NCI-H2029 treated with DMSO at 0.1 percent for 48 hours (cell line): ENCODE measurements at regions not wholly inside any gene's neighbourhood (a gene's known extent, or its start where the extent isn't known, plus 50 kb on each side); places are given as distances from the start of the nearest gene placed in this dataset.

Experiments
- DNase-seq: peaks from one replicate; lab custom pipeline; 2025; lab: John Stamatoyannopoulos, UW

DNA sequence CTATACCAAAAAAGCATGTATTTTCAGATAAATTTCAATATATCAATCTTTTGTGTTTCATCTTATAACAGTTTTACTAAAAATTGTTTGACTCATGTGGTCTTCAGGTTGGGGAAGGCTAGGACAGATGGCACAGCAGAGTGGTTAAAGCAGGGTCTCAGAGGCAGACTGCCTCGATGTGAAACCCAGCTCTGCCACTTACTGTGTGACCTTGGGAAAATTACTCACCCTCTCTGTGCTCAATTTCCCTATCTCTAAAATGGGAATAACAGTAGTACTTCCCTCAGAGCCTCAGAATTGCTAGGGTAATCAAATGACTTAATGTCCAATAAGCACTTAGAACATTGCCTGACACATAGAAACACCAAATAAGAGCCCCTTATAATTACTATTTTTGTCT, 262.1 kb upstream of the FMN2 start:
- DNase-seq, result no peak

DNA sequence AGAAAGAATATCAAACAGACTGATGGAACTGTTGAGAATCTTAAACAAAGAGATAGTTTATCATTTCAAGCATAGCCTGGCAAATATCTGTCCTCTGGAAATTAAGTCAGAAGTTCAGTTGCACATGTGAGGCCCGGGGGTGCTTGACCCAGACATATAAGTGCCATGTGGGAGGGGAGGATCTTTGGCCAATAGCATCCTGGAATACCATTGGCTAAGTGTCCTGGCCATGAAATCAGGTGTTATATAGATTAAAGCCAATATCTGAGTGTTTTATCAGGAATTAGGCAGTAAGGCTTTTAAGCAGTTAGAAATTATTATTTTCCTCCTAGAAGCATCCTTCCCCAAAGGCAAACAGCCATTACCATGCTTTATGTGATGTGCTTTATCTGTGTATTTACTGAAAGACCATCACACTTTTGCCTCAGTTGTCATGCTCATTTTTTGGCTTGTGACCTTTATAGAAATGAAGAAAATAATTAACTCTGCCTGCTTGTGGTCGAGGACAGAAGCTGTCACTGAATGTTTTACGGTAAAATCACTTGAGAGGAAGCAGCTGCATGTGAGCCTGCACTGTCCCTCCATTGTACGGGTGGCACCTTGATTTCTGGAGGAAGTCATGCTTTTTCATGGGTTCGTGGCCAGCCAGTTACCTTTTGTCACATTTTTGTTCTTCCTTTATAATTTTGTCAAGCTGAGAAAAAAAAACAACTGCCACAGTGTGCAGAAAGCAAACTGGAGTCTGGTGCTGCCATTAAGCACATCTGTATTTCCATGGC, 259.9 kb upstream of the FMN2 start:
- DNase-seq, result no peak

DNA sequence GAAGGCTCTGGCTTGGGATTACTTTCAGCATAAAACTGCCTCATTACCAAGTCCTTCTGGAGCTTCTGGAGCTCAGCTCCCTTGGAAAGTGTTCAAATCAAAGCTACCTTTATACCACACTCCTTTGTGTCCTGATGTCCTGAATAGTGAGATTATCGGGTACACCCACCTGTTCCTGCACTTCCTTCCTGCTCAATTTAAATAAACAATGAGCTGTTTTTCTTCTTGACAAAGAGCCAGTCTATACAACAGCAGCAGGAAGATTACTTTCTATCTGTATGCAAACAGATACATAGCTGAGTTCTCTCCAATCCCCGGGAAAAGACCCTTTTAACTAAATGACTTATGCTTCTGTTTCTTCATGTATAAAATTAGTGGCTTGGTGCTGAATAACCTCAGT, 258.0 kb upstream of the FMN2 start:
- DNase-seq, result no peak

DNA sequence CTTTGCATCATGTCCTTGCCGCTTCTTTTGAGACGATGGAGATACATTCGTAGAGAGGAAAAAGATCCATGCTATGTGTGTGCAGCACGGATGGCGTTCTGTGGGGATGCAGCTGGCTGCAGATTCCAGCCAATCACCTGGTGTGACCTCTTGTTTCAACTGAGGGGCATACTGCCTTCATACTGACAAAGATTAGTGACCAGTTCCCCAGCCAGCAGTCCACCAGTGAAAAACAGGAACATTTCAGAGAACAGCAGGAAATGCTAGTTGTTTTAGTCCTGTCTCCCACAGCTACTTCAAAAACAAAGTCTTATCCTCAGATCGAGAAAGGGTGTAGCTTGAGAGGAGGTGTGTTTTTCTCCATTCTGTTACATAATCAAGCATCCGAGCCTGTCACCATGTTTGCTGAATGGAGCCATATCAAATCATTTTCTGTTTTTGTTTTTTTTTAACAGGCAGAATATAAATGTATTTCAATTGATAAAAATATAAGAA, 255.7 kb upstream of the FMN2 start:
- DNase-seq, result no peak

DNA sequence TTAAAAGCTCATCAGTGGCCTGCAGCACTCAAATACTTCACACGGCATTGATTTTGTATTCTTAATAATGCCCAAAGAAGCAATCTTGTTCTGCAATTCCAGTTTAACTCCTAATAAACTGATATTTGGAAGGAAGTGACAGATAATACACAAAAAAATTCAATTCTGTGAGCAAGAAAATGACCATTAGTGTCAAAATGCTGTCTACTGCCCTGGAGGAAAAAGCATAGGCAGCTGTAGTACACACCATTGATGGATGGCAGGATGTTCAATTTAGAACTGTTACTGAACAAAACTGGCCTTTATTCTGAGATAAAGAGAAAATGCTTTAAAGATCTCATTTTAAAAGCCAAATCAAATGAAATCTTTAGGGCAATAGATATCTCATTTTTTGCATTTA, 251.3 kb upstream of the FMN2 start:
- no peak for DNase-seq

DNA sequence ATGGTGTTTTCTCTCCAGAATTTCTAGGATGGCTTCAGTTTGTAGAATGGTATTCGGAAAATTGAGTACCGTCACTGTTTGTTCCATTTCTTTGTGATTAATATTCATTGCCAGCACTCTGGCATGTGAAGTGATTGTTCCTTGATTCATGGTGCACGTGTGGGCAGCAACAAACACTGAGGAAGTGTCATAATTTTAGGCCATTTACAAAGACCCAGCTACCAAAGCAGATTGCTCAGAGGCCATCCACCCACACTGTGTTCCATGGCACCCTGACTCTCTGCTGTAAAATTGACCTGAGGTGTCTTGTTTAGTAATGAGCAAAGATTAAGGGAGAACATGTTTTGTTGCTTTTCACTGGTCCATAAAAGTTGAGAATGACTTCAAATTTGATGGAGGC, 250.9 kb upstream of the FMN2 start:
- no peak for DNase-seq

DNA sequence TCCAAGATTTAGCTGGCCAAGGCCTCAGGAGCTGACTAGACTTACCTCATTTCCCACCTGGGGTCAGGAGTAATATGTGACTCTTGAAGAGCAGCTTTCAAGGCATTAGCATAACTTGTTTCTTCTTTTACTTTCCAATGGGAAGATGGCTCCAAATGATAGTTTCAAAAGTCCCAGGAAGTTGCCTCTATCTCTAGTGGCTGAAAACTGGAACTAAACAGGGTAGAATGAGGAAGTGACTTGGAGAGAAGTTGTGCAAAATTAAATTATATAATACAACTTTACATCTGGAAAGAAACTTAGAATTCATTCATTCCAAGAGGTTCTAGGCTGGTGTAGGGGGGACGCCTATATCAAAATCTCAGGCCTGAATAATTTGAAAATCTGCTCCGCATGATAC, 250.1 kb upstream of the FMN2 start:
- no peak for DNase-seq

DNA sequence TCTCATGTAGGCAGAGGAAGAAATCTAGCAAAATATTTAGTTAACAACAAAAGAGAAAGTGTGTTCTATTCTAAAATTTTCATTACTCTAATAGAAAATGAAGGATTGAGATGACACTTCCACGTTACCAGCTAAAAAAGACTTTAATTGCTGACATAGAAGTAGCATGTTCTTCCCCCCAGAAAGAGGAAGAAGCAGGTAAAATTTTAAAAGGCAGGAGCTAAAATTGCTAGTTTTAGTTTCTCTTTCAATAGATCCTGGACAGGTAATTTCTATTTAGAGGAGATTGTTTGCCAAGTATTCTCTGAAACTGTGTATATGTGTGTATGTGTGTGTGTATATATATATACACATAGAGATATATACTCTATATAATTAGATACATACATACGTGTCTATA, 248.1 kb upstream of the FMN2 start:
- DNase-seq, result no peak

DNA sequence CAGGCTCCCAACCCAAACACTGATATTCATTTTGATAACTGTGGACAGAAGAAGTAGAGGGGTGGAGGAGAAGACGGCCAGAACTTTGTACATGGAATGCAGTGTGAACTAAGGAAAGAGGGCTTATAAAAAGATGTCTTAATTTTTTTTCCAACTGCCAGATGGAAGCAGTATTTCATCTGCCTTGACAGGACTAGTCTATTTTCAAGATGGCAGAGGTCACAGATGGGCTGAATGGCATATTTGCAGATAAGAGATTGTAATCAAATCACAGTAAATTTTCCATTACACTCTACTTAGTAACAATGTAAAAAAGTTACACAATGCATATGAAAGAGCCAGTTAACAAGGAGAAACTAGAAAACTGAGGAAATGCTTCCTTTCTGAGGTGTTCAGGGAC, 246.8 kb upstream of the FMN2 start:
- DNase-seq, result no peak

DNA sequence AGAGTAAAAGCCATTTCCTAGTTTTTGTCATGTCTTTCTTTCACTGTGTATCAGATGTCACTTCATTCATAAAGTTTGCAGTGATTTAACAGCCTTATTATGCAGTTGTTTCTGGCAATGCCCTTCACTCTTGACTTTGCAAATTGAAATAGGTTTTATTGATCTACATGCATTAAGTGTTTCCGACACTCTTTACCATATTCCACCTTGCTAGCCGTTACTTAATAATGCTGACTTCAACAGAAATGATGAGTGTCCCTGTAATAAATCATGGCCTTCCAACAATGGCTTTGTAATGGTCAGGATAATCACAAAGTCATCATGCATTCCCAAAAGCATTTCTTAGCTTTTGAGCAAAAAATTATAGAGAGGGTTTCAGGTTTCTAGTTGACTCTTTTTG, 236.8 kb upstream of the FMN2 start:
- no peak for DNase-seq

DNA sequence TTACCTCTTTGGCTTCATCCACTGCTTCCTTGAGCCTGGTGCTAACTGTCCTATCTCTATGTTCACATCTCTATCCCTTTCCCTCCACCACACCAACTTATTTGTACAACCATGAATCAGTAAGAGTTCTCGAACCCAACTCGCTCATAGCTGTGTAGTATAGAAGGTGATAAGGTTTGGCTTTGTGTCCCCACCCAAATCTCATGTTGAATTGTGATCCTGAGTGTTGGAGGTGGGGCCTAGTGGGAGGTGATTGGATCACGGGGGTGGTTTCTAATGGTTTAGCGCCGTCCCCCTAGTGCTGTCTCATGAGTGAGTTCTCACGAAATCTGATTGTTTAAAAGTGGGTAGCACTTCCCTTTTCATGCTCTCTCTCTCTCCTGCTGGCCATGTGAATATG, 235.6 kb upstream of the FMN2 start:
- no peak for DNase-seq

DNA sequence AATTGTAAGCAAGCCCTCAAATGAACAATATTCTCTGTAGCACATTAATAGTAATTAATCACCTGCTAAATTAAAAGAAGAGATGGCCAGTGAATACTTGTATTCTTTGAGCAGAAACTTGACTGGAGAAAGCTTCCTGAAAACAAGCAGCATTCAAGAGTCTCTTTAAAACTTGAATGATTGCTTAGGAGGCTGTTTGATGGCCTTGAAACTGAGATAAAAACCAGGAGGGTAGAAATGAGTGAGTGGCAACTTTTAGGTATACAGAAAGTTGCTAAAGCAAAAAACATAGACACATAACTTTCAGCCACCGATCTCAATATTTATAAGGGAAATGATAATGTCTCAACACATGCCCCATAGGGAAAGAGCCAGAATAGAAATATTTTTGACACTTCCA, 234.8 kb upstream of the FMN2 start:
- no peak for DNase-seq

DNA sequence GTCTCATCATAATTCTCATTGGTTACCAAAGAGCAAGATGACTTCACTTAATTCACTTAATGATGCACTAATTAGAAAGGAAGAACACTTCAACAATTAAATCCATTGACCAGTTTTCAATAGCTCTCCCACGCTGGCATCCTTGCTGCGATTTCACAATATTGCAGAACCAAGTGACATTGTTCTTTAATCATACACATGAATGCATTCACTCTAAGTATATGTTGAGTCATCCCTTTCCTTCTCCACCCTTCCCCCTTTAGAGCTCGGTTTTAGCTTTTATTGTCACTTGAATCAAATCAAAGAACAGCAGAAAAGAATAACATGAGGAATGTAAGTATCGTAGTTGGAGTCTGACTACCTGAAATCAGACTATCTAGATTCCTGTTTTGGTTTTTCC, 233.6 kb upstream of the FMN2 start:
- DNase-seq, result no peak

DNA sequence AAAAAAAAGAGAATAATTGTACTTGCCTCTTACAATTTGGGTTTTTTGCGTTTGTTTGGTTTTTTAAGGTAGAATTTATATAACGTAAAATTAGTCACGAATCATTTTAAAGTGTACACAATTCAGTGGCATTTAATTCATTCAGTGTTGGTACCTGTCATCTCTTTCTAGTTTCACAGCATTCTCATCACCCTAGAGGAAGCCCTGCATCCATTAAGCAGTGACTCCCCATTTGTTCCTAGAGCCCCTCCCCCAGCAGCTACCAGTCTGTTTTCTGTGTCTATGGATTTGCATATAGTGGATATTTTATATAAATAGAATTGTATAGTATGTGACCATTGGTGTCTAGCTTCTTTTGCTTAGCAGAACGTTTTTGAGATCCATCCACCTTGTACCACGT, 233.2 kb upstream of the FMN2 start:
- no peak for DNase-seq

DNA sequence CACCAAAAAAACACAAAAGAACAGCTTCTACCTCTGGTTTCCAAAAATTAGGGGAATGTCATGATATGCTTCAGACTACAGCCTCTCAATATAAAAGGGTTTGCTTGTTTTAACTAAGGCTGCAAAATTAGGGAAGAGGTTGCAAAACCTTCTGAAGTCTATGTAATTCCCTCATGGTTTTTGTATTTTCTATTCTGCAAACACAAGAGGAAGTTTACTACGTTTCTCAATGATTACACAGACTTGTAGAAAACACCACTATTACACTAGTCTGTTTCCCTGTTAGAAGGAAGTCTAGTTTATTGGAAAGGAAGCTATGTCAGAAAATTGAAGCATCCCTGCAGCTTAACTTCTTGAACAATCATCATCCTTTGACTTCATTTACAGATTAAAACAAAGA, 229.7 kb upstream of the FMN2 start:
- DNase-seq, result no peak

DNA sequence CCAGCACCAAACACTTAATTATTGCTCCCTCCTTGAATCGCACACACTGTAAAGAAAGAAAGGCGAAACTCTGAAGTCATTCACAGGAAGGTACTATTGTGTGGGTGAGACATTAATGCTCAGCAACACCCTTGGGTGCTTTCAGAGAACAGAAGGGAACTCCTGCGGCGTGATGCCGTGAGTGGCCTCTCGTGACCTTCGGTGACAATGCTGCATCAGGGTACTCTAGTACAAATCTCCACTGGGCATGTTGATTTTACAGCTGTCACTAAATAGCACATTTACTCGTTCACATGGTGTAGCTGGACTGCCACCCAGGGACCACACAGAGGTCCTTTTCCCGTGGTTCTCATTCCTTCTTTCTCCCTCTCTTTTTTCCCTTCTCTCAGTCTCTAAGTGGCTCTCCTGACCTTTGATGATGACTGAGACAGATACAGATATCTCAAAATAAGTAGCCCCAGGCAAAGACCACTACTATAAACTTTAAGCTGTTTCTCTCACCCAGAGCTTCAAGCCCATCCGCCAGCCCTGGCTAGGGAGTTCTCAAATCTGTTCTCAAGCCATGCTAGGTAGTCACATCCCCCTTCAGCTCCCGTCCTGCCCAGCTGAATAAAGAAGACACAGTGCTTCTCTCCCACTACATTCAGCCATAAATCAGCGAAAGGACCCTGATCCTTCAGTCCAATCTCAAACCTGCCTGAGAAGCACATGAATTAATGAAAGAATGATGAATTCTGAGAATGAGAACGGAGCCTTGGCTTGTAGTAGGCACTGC, 223.4 kb upstream of the FMN2 start:
- DNase-seq, result no peak

DNA sequence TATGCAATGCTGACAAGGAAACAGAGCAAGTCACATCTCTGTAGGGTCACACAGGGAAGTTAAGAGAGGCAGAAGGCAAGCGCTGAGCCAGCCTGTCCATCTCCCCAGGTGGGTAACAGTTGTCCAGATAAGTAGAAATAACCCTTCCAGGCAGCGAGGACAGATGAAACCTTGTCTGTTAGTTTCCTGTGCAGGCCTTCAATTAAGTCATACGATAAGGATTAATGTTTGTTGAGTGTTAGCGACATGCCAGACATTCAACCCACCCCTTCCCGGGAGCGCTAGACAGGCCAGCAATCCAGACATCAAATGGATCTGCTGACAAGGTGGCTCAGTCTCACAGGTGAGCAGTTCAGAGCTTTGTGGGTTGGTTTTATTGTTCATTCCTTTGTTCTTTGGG, 221.5 kb upstream of the FMN2 start:
- DNase-seq, result no peak

DNA sequence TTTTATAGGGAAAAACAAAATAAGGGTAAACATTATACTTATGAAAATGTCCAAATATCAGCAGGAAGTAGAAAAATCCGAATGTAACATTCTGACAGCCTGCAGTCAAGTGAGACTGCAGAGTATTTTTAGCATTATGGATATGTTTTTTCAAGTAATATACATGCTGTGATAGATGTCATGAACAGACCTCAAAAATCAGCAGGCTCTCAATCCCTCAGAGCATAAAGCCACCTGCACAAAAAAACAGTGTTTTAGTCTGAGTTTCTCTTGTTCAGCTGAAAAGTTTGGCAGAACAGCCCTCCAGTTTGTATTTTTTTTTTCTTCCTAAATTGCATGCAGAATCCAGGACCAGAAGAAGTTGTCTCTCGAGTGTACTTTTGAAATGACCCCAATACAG, 219.1 kb upstream of the FMN2 start:
- no peak for DNase-seq

DNA sequence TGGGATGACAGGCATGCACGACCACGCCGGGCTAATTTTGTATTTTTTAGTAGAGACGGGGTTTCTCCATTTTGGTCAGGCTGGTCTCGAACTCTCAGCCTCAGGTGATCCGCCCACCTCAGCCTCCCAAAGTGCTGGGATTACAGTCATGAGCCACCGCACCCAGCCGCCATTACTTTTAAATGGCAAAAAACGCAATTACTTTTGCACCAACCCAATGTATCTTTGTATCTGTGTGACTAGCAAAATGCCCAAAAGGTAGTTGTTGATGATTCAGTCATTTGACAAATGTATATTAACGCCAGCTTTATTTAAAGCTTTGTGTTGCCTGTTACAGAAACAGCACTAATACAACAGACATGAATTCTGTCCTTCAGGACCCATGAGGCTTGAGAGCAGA, 216.9 kb upstream of the FMN2 start:
- DNase-seq, result no peak

DNA sequence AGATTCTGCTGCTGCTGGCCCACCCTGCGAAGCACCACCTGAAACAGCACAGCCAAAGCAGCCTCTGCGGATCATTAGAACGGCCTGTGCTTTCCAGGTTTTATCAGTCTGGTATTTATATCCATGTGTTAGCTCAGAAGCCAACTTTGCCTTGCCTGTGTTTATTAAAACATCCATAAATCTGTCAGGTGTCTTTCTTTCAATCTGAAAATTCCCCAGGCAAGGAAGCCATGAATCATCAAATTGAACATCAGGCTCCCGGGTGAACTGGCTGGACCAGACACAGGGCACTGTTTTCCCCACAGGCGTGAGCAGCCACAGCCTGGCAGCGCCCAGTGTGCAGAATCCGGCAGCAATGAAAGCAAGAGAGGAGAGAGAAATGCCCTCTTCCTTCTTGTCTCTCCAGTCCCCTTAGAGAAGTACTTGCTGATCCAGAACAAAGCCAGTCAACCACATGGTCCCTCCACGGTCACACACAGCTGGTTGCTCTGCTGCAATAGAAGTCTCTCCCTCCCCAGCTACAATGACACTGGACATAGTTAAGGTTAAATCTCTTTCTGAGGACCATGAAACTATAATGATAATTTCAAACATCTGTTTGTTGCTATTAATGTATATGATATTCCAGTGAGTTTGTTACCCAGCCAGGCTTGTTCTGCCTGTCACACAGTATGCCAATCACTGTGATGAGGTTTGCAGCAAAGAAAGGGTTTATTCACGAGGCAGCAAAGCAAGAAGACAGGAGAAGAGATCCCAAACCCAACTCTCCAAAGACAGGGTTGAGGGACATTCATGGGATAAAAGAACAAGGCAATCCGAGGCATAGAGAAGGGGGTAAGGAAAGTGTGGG, 212.1 kb upstream of the FMN2 start:
- DNase-seq, result no peak

DNA sequence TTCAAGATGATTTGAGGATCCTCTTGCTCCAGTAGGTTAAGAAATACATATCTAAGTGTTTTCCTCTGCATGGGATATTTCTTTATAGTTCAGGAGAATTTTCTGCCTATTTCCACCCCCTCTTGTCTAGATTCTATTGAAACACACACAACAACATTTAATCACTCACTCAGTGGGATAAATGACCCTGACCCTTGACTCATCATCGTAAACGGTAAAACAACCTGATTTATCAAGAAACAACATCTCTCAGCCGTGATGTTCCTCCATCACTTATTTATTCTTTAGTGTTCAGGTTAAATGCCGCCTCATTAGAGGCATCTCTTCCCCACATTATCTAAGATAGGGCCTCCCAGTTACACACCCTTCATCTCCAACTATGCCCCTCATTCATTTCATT, 208.7 kb upstream of the FMN2 start:
- DNase-seq, result no peak

DNA sequence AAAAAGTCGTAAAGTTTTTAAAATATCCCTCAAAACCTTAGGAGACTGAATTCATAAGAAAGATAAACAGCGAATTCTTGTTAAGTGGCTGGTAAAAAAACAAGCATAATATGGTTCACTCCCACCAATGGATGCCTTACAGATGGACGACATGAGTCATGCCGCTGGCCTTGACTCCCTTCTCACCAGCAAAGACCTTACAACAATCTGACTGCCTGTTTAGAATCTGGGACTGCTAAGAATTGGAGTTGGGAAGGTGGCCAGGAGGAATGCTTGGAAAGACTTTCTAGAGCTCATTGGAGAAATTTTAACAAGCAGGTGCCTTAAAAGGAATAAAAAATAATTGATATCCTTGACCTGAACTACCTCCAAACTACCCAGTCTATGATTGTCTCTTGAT, 206.9 kb upstream of the FMN2 start:
- DNase-seq, result no peak

DNA sequence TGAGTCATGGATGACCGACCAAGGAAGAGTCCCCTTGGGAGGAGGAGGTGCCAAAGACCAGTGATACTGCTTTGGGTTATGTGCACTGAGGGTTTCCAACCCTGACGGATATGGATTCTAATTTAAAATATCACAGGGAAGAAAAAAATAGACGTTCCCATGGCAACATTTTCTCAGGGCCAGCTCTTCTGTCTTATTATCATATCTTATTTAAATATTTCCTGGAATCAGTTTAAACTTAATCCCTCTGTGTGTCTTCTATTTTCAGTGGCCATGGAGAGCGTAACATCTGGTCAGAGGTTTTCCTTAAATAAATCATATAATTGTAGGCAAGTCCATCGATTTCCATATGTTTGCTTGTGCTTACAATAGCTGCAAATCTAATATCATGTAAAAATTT, 205.4 kb upstream of the FMN2 start:
- DNase-seq, result no peak
